Activated CD4-positive, CD25-positive, alpha-beta regulatory T cell treated with anti-CD3 and anti-CD28 coated beads, Interleukin-2, amount 50 U/mL, for 24 hours (primary cell): ENCODE measurements at regions not wholly inside any gene's neighbourhood (a gene's known extent, or its start where the extent isn't known, plus 50 kb on each side); places are given as distances from the start of the nearest gene placed in this dataset.
A peak's percentile ranks its signal among the peaks of the same experiment; 100 is the strongest.
"Not testable (repeated sequence)": the region's sequence is repeated elsewhere in the genome, so short reads cannot be mapped to it uniquely, and the experiment has no call there.

Experiments used
- ATAC-seq, 2 donors: fragments of 150-1000 bp; cut with Tn5 transposase; one replicate each; pipeline ENCODE4 v1.10.0; 2021; ENCODE audit warnings: mild to moderate bottlenecking in 1 of 2, moderate library complexity in 1 of 2

DNA sequence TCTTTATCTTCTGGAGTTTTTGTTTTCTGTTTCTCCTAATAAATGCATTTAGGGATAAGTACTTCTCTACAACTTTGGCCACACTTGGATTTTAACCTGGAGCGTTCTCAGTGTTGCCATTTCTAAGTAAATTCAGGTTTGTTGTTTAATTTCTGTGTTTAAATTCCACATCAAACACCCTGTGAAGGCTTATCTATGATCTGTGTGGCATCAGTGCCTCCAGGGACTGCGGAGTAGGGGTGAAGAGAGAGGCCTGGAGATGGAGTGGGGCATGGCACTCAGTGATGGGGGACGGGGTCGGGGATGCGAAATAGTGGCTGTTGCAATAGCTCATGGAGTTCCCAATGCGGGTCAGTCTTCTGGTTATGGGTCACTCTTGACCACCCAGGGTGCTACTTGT, 294.8 kb downstream of the HS3ST3B1 start:
- ATAC-seq, result no peak

DNA sequence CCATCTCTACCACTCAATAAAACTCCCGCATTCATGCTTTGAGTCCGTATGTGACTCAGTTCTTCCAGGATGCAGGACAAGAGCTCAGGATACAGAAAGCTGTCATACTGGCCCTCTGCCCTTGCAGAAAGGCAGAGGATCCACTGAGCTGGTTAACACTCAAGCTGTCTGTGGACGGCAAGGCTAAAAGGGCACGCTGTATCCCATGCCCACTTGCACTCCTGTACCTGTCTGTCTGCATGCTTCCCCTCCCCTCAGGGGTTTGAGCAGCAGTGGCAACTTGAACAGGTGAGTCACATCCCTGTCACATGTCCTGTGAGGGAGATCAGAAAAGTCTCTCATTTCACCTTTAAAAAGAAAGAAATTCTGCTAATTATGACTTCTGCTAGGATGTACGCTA, 293.8 kb downstream of the HS3ST3B1 start:
- no peak for ATAC-seq

DNA sequence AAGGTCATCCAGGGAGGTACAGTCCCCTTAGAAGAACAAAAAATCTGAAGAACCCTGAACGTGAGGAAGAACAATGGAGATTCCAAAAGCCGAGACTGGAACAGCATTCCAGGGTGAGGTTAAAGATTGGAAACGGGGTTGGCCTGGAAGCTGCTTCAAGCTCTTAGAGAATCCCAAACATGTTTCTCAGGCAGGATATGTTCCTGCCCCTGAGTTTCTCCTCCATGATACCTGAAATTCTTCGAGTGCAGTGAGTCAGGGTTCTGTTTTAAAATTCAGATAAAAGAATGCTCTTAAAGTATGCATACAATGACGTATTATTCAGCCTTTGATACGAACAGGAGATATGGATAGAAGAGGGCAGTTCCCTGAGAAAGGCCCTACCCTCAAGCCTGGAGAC, 293.1 kb downstream of the HS3ST3B1 start:
- ATAC-seq, result no peak

DNA sequence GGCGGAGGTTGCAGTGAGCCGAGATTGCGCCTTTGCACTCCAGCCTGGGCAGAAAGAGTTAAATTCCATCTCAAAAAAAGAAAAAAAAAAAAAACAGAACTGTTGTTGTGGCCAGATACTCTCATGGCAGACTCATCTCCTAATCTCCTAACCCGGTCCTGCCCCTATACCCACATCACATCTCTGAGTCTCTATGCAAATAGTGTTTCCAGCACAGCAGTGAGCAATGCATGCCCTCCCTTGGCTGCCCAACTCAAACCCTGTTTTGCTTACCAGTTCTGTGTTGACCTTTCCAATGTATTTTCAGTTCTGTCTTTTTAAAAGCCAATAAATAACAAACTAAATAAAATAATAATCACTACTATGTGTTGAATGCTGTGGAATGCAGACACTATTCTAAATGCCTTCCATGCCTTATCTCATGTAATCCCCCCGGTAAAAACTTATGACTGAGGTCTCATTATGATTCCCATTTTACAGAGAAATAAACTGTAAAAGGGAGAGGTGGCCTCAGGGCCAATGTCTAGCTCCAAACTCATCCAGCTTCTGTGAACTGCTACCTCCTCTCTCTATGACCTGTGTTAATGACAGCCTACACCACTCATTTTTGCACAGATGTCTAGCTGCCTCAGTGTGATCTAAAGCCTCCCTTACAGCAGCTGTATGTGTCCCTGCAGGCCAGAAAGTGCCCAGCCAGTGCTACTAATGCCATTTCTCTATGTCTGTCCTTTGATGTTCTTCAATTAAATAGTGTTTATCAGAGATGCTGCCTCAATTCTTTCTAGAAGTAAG, 289.8 kb downstream of the HS3ST3B1 start:
- ATAC-seq, result no peak

DNA sequence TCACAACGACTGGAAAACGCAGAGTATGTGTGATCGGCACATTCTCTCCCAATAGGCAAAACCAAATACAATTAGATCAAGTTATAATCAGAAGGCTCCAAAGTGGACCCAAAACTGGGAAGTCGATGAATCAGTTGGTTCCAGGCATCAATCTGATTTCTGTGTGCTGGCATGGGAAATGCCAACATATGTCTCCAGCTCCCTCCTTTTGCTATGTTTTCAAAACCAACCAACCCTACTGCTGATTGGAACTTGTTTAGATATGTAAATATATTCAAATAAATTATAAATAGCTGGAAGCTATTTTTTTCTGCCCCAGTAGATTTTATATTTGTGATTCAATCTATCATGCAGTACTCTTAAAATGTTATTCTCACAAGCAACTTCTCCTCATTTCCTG, 284.2 kb downstream of the HS3ST3B1 start:
- ATAC-seq, result no peak

DNA sequence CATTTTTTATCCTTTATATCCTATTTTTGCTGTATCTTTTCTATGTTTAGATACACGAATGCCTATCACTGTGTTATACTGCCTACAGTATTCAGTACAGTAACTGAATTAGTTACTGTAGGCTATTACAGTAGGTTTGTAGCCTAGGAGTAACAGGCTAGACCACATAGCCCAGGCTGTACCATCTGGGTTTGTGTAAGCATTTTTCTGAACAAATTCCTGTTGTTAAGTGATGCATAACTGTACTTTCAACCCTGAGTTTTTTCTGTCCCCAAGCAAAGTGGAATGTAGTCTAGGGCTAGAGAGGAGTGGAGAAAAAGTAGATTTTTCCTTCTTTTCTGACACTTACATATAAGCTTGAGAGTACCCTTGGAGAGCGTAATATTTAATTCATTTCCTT, 282.1 kb downstream of the HS3ST3B1 start:
- no peak for ATAC-seq

DNA sequence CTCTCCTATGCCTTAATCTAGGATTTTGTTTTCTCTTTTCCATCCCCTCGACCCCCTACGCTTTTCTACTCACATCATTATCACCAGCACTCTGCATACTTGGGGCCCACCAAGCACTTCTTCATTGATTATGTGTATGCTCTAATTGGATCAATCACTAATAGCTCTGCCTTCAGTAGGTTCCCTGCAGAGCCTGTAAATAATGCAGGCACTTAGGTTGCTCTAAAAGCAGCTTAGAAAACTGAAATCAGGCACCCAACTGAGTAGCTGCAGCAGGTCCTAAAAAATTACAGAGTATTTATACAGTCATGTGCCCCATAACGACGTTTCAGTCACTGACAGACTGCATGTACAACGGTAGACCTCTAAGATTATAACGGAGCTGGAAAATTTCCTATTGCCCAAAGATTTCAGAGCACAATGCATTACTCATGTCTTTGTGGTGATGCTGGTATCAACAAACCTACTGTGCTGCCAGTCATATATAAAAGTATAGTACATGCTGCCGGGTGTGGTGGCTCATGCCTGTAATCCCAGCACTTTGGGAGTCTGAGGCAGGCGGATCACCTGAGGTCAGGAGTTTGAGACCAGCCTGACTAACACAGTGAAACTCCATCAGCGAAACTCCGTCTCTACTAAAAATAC, 280.4 kb downstream of the HS3ST3B1 start:
- no peak for ATAC-seq

DNA sequence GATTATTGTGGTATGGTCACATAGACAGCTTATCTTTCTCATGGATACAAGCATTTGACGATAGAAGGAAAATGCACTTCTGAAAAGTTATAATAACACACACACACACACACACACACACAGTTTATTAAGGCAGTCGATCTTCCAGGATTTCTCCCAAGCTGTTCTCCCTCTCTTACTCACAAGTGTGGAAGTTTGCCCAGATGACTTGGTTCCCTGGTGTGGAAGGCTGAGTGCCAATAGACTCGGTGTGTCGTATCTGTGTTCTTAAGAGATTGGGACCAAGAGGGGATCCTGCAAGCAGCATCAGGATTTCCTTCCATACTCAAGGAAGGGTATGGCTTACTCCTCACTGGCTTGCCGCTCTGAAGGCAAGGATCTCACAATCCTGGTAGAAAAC, 279.6 kb downstream of the HS3ST3B1 start:
- ATAC-seq, result no peak

DNA sequence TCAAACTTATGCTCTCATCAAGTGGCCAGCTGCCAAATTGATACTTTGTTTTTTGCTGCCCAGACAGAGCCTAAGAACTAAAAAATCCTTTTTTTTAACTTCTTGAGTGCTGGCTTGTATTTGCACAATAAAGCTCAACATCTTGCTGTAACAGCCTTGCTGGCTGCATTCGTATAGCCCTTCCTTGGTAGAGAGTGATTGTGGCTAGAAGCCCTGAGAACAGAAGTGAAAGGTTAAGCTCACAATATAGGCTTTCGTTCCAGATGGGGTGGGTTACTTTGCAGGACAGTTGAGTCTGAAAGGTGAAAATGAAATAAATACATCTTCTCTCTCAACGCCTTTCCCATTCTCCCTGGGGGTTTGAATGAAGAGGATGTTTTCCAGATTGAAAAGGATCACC, 278.8 kb downstream of the HS3ST3B1 start:
- no peak for ATAC-seq

DNA sequence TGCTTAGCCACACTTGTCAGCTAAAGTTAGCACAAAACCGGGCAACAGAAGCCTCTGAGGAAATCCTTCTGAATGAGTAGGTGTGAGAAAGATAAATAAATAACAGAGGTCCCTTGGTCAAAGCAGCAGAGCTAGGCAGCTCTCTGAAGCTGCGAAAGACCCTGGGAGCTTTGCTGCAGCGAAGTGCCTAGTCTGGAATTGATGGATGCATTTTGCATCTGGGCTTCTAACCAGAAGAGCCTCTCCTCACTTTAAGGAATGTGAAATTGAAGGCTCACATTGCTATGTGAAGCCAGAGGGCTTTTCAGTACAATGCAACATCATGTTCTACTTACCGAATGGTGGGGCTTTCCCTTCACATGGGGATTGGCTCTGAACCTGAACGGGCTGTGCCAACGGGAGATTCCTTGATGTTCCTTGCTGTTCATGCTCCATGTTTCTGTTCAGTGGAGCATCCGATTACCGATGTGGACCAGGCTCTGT, 274.6 kb downstream of the HS3ST3B1 start:
- no peak for ATAC-seq

DNA sequence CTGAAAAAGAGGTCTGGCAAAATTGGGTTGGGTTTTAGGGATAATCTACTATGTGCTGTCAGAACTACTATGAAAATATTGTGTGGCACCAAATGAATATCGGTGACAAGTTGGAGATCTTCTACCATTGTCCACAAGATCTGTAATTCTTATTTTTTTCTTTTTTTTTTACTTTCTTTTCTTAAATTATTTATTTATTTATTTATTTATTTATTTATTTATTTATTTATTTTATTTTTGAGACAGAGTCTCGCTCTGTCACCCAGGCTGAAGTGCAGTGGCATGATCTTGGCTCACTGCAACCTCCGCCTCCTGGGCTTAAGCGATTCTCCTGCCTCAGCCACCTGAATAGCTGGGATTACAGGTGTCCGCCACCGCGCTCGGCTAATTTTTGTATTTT, 259.4 kb downstream of the HS3ST3B1 start:
- ATAC-seq, result not testable (repeated sequence)

DNA sequence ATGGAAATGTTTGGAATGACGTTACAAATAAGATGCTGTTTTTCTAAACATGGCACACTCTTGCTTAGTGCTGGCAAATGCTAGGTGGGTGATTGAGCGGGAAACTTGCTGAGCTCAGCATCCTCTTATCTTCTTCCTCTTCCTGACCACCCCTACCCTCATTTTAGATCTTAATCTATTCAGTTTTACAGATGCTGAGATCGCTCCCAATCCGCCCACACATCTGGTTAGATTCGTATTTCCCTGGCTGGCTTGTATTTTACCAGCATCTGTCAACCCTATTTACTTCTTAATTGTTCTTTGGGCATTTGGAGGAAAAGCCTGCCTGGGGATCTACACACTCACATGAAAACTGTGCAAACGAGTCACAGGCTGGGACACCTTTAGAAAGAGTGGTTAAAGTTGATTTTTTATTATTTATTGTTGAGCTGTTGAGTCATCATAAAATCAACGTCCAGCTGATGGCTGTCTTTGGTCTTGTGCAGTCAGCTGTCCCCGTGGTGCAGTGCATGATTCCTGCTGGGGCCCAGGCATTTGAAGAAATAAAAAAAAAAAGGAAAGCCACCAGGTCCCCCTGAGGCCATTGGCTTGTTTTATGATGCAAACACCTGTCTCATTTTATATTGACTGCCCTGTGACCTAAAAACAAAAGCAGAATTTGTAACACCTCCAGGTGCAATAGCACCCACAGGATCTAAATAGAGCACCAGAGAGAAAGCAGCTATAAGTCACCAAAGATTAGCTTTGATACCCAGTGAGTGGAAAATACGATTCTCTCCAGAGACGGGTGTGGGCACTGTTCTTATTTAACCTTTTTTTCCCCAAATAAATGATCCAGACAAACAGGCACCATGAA, 258.6 kb downstream of the HS3ST3B1 start:
- peak; percentile 13 to 17 for ATAC-seq

DNA sequence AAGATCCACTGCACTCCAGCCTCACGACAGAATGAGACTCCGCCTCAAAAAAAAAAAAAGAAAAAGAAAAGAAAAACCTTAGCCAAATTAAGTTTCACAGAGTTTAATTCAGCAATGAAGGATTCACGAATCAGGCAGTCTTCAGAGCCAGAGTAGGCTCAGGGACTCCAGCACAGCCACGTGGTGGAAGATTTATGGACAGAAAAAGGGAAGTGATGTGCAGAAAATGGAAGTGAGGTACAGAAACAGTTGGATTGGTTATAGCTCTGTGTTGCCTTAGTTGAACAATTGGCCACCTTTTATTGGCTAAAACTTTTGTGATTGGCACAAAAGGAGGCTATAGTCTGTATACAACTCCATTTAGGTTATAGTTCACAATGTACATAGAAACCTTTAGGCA, 256.6 kb downstream of the HS3ST3B1 start:
- no peak for ATAC-seq

DNA sequence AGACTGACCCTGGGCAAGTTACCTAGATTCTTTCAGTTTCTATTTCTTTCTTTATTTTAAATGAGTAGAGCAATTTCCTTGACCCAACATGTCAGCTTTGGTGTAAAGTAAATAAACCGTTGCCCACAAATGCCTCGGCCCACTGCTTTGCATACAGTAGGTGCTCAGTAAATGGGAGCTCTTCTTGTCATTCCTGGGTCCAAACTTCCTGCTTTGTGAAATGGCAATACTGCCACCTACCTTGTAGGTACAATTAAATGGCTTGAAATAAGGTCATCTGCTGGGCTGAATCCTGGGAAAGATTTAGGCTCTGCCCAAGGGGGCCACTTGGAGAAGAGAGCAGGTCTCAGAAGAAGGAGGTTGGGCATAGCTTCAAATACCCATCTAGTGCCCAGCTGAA, 253.0 kb downstream of the HS3ST3B1 start:
- no peak for ATAC-seq

DNA sequence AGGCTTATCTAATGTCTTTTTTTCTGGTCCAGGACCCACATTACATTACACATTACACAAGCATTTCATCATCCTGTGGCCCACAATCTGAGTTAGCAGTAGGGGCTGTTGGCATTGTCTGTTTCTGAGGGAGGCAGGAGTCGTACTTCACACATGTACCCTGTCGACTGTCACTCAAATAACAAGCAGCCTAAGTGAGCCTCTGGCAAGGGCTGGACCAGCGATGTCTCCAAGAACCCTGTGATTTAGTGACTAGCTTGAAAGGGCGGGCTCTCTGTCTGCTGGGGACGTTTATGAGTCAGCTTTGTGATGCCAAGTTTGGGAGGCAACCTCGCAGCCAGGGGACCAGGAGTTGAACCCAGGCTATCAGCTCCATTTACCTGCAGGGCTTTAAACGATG, 251.4 kb downstream of the HS3ST3B1 start:
- ATAC-seq, result no peak

DNA sequence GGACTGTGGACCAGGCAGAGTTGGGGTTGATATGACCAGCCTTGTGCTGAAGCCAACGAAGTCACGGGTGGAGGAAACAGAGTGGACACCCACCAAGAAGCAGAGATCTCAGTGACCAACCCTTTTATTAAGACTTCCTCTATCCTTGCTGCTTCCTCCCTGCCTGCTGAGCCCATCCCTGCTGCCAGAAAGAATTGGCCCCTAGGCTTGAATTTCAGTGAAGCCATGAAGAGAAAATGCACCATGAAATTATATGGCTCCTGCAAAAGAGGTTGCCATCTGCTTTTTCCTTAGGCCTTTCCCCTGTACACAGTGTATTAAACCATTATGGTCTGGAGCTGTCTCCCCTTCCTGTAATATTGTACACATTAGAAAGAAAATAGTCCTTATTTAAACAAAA, 246.7 kb downstream of the HS3ST3B1 start:
- ATAC-seq, result no peak

DNA sequence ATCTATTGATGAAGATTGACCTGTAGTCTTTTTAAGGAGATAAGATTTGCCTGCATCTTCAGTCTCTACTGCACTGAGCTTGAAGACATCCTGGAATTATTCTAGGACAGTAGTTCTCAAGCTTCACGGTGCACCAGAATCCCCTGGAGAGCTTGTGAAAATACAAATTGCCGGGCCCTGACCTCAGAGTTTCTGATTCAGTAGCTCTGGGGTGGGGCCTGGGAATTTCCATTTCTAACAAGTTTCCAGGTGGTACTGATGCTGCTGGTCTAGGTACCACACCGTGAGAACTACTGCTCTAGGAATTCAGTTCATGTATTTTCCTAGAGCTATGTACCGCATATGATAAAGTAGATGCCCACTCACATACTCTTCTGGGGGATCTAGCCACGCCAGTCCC, 246.1 kb downstream of the HS3ST3B1 start:
- no peak for ATAC-seq

DNA sequence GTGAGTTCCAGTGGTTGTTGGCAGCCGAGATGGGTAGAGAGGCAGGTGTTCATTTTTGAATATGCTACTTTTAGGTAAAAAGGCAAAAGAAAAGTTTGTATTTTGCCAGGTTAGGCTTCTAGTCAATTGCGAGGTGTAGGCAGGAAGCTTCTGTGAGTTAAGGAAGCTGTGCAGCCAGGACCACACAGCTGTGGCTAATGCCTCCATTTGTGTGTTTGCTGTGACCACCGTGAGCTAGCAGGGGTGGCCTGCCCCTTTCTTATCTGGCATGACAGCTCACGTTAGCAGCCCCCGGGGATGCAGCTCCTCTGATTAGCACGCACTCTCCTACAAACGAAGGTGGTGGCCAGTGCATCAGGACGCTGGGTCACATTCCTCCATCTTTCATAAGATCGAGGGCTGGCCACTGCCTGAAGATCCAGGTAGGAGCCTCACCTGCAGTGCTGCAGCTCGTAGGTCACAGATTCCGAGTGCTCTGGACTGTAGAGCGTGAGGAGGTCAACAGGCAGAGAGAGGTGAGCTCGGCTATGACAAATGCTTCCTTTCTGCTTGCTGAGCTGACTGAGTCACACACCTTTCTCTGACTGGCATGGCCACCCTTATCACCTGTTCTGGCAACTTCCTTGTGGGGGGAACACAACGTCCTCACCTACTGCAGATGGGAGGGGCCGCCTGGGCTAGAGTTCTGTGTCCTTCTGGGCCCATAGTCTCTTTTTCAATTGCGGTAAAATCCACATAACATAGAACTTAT, 244.4 kb downstream of the HS3ST3B1 start:
- ATAC-seq, result no peak

DNA sequence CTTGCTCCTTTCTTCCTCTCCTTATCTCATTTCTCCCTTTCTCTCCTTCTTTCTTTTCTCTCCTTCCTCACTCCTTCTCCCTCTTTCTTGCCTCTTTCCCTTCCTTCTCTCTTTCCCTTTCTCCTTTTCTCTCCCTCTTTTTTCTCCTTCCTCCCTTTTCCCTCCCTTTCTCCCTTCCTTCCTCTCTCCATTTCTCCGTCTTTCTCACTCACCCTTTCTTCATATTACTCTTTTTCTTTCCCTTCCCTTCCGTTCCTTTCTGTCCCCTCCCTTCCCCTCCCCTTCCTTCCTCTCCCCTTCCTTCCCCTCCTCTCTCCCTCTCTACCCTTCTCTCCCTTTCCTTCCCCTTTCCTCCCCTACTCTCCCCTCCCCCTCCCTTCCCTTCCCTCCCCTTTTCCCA, 240.8 kb downstream of the HS3ST3B1 start:
- ATAC-seq, result no peak

DNA sequence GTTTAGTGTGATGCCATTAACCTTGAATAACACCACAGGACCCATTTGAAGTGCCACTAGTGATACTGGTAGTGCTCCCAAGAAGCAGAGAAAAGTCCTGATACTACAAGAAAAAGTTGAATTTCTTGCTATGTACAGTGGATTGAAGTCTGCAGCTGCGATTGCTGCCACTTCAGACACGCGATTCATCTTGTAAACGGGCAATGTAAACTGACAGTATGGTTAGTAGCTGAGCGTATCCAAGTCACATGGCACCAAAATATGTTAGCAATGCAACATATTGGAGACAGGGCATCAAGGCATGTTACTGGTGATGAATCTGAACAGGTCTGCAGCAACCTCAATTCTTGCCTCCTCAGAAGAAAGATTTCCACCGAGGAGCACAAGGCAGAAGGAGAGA, 238.9 kb downstream of the HS3ST3B1 start:
- no peak for ATAC-seq

DNA sequence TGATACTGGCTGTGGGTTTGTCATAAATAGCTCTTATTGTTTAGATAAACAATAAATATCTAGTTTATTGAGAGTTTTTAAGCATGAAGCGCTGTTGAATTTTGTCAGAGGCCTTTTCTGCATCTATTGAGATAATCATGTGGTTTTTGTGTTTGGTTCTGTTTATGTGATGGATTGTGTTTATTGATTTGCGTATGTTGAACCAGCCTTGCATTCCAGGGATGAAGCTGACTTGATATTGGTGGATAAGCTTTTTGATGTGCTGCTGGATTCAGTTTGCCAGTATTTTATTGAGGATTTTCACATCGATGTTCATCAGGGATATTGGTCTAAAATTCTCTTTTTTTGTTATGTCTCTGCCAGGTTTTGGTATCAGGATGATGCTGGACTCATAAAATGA, 231.4 kb downstream of the HS3ST3B1 start:
- not testable (repeated sequence) for ATAC-seq

DNA sequence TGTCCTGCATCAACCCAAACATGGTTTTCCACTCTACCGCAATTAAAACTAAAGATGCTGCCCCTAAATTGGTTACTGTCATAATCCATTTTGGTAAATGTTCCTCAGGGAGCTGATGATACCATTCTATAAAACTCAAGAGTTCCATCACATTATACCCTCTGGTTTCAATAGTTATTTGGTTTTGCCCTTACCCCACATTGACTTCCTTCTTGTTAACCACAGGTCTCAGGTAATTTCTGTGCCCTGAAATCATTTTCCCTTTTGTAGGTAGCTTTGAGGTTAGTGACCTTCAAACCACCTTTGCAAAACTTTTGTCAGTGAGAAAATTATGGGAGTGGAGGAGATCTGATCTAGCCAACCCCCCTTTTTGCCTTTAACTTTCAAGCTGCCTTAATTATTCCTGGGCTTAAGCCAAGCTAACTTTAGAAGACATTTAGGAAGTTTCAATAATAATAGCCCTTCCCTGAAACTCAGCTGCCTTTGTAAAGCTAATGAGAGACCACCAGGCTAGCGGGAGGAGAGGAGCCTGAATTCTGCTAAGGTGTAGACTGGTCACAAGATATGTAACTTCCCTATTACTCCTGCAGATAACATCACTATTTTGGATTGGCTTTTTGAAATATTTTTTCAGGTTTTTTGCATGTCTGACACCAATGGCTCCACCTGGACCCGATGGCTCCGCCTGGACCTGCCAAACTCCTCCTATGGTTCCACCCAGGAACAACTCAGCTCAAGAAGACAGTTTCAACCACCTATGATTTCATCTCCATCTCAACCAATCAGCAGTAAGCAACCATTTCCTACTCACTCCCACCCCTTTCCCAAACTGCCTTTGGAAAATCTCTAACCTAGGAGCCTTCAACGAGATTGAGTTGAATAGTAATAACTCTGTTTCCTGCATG, 224.9 kb downstream of the HS3ST3B1 start:
- no peak for ATAC-seq
